Mesenchymal stem cell (in vitro differentiated cells and primary cell): ENCODE measurements at regions not wholly inside any gene's neighbourhood (a gene's known extent, or its start where the extent isn't known, plus 50 kb on each side); places are given as distances from the start of the nearest gene placed in this dataset.
A peak's percentile ranks its signal among the peaks of the same experiment; 100 is the strongest.

ENCODE experiments used
- DNase-seq: peaks from one replicate; pipeline ENCODE4 v3.0.0-alpha.2; 2013
- H2AFZ ChIP-seq: one replicate; pipeline ENCODE4 v1.6.1; 2013; ENCODE audit warnings: low read depth, mild to moderate bottlenecking, control low read depth, inconsistent platforms, low read length, moderate library complexity
- H2AK5ac ChIP-seq: 2 replicates; pipeline ENCODE4 v1.6.1; 2013; ENCODE audit warnings: low read length, moderate library complexity, mild to moderate bottlenecking, inconsistent platforms; ENCODE audit not compliant: severe bottlenecking
- H2BK120ac ChIP-seq: one replicate; pipeline ENCODE4 v1.6.1; 2013; ENCODE audit warnings: low read depth, mild to moderate bottlenecking, inconsistent platforms, low read length, moderate library complexity
- H2BK12ac ChIP-seq, 2 experiments: one replicate each; pipeline ENCODE4 v1.6.1; 2013; ENCODE audit warnings: inconsistent platforms in 2 of 2, low read length in 2 of 2, mild to moderate bottlenecking in 2 of 2, moderate library complexity in 2 of 2, control low read depth in 1 of 2
- H2BK15ac ChIP-seq: one replicate; pipeline ENCODE4 v1.6.1; 2013; ENCODE audit warnings: mild to moderate bottlenecking, low read depth, inconsistent platforms; ENCODE audit not compliant: poor library complexity, severe bottlenecking
- H2BK5ac ChIP-seq: 2 replicates; pipeline ENCODE4 v1.6.1; 2013; ENCODE audit warnings: low read depth, mild to moderate bottlenecking, low read length, control low read depth, inconsistent platforms; ENCODE audit not compliant: poor library complexity, severe bottlenecking
- H3K14ac ChIP-seq, 2 experiments: one replicate each; pipeline ENCODE4 v1.6.1; 2013; ENCODE audit warnings: inconsistent platforms in 2 of 2, low read length in 2 of 2, control low read depth in 1 of 2, mild to moderate bottlenecking in 1 of 2, moderate library complexity in 1 of 2
- H3K18ac ChIP-seq, 2 experiments: one replicate each; pipeline ENCODE4 v1.6.1; 2013; ENCODE audit warnings: inconsistent platforms in 2 of 2, low read length in 2 of 2, control low read depth in 1 of 2, low read depth in 1 of 2, mild to moderate bottlenecking in 1 of 2
- H3K23ac ChIP-seq, 2 experiments: one replicate each; pipeline ENCODE4 v1.6.1; 2013; ENCODE audit warnings: inconsistent platforms in 2 of 2, low read length in 2 of 2, mild to moderate bottlenecking in 2 of 2, moderate library complexity in 2 of 2, control low read depth in 1 of 2
- H3K27ac ChIP-seq: 2 replicates; pipeline ENCODE4 v1.5.1; 2013; ENCODE audit warnings: mild to moderate bottlenecking, moderate library complexity, low read length, control low read depth, inconsistent platforms; ENCODE audit not compliant: poor library complexity, severe bottlenecking
- H3K27me3 ChIP-seq, 2 experiments: 2 replicates each; pipeline versions ENCODE4 v1.6.1 to v1.7.0; 2013; ENCODE audit warnings: low read length in 2 of 2, mild to moderate bottlenecking in 2 of 2, moderate library complexity in 2 of 2, control low read depth in 1 of 2, inconsistent platforms in 1 of 2; ENCODE audit not compliant: control insufficient read depth in 1 of 2, insufficient read depth in 1 of 2
- H3K36me3 ChIP-seq, 2 experiments: 2 replicates each; pipeline versions ENCODE4 v1.6.1 to v1.7.0; 2013; ENCODE audit warnings: low read length in 2 of 2, control low read depth in 1 of 2, inconsistent platforms in 1 of 2, low read depth in 1 of 2, mild to moderate bottlenecking in 1 of 2; ENCODE audit not compliant: insufficient read depth in 2 of 2, control insufficient read depth in 1 of 2
- H3K4ac ChIP-seq, 2 experiments: one replicate each; pipeline ENCODE4 v1.6.1; 2013; ENCODE audit warnings: inconsistent platforms in 2 of 2, low read length in 2 of 2, mild to moderate bottlenecking in 2 of 2, moderate library complexity in 2 of 2, control low read depth in 1 of 2, low read depth in 1 of 2
- H3K4me1 ChIP-seq: 2 replicates; pipeline ENCODE4 v1.6.1; 2013; ENCODE audit warnings: low read depth, low read length, control low read depth; ENCODE audit not compliant: control insufficient read depth, insufficient read depth
- H3K4me2 ChIP-seq: 2 replicates; pipeline ENCODE4 v1.6.1; 2013; ENCODE audit warnings: low read length, mild to moderate bottlenecking, inconsistent platforms; ENCODE audit not compliant: poor library complexity, severe bottlenecking
- H3K4me3 ChIP-seq, 2 experiments: 2 replicates each; pipeline versions ENCODE4 v1.5.1 to v1.7.0; 2013; ENCODE audit warnings: low read length in 2 of 2, mild to moderate bottlenecking in 2 of 2, control low read depth in 1 of 2, low read depth in 1 of 2; ENCODE audit not compliant: insufficient read depth in 1 of 2
- H3K79me1 ChIP-seq: replicated peaks from 2 replicates; pipeline ENCODE4 v1.6.1; 2013; ENCODE audit warnings: mild to moderate bottlenecking, control low read depth, low read length, inconsistent platforms; ENCODE audit not compliant: poor library complexity, severe bottlenecking
- H3K9ac ChIP-seq: 2 replicates; pipeline ENCODE4 v1.7.0; 2013; ENCODE audit warnings: mild to moderate bottlenecking, low read length, moderate library complexity
- H3K9me3 ChIP-seq: 2 replicates; pipeline ENCODE4 v1.7.0; 2013; ENCODE audit warnings: mild to moderate bottlenecking, low read length; ENCODE audit not compliant: control insufficient read depth
- H4K8ac ChIP-seq: one replicate; pipeline ENCODE4 v1.6.1; 2013; ENCODE audit warnings: inconsistent platforms, mild to moderate bottlenecking, low read length, moderate library complexity
- H4K91ac ChIP-seq: one replicate; pipeline ENCODE4 v1.6.1; 2013; ENCODE audit warnings: mild to moderate bottlenecking, low read length, inconsistent platforms
- WGBS: methylation state at CpG from one replicate; pipeline ENCODE4 v1.1.7; 2013; ENCODE audit warnings: mixed read lengths; 5-methylcytosine and 5-hydroxymethylcytosine counted together

DNA sequence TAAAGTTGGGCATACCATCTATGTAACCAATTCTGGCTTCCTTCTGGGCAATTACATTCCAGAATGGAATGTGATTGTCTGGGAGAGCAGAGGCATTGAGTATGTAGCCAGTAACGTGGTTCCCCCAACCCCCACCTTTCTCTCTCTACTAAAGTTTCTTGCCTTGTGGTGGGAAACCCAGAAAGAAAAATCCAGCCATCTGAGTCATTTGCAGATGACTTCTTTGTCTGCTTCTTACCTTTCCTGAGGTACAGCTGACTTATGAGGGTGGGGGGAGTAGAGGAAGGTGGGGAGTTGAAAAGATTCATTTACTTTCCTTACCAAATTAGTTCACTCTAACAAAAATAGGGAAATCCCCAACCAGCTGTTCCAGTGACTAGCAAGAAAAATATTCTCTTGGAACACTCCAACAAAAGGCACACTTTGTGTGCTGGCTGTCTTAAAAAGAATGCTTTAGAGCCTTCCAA, 112.1 kb upstream of the FRMD6 start:
- no peaks in the 10 kb centered on the region for H3K79me1 ChIP-seq
- peak overlapping the region; percentile 64 for H3K9ac ChIP-seq
- H3K23ac ChIP-seq, result no peak overlapping the region
- peak overlapping the region in 1 of 2 experiments; percentile 8 for H3K4me3 ChIP-seq
- peak overlapping the region; percentile 15 for H2BK120ac ChIP-seq
- no peaks in the 10 kb centered on the region for H3K36me3 ChIP-seq
- WGBS, result no CpG with 5 or more reads among the region's 1 CpG
- H2BK15ac ChIP-seq, result no peak overlapping the region
- no peak overlapping the region for H4K91ac ChIP-seq
- peak overlapping the region; percentile 97 for H3K27ac ChIP-seq
- H2BK12ac ChIP-seq, result no peak overlapping the region
- H4K8ac ChIP-seq, result no peak overlapping the region
- peaks cover 3% of the 10 kb centered on the region for H3K4me1 ChIP-seq
- H3K9me3 ChIP-seq, result peaks cover 5% of the 10 kb centered on the region
- peak; percentile 83 for DNase-seq
- H3K4me2 ChIP-seq, result no peak overlapping the region
- H2AFZ ChIP-seq, result no peak overlapping the region
- no peak overlapping the region for H3K14ac ChIP-seq
- peak overlapping the region; percentile 92 for H2BK5ac ChIP-seq
- peak overlapping the region; percentile 1 to 8 for H3K18ac ChIP-seq
- H2AK5ac ChIP-seq, result no peak overlapping the region
- H3K4ac ChIP-seq, result peak overlapping the region in 1 of 2 experiments; percentile 67
- H3K27me3 ChIP-seq, result no peaks in the 10 kb centered on the region

DNA sequence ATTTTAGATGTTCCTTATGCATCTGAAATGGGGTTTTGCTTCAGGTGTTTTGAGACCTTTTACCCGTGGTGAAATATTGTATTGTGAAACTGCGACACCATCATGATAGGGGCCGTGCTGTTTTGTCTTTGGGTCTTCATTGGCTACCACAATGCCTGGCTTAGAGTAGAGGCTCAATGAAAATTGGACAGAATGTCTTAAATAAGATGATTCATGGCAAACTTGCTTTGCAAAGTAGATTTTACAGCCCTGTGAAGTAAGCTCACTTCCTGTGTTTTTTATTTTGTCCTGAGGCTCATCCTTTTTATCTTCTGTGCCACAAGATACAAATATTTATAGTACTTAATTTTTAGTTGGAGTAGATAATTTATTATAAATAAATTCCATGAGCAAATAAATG, 111.3 kb upstream of the FRMD6 start:
- Histone ChIP-seq H3K36me3 (no peaks in the 10 kb centered on the region), H2BK12ac (peak overlapping the region; percentile 23 to 72), H3K9me3 (peaks cover 3% of the 10 kb centered on the region), H2AFZ (no peak overlapping the region), H3K79me1 (no peaks in the 10 kb centered on the region), H4K8ac (no peak overlapping the region), H3K4ac (no peak overlapping the region), H3K4me3 (no peak overlapping the region), H2AK5ac (peak overlapping the region; percentile 69), H3K4me1 (peaks cover 1% of the 10 kb centered on the region), H3K27me3 (no peaks in the 10 kb centered on the region), H2BK5ac (peak overlapping the region; percentile 92), H4K91ac (no peak overlapping the region), H3K23ac (no peak overlapping the region), H3K18ac (peak overlapping the region; percentile 1 to 80), H2BK15ac (no peak overlapping the region), H3K27ac (peak overlapping the region; percentile 97), H3K4me2 (no peak overlapping the region), H3K14ac (no peak overlapping the region), H2BK120ac (no peak overlapping the region), H3K9ac (peak overlapping the region; percentile 64)
- DNase-seq, result peak; percentile 44
- WGBS, result 53% methylated on average over 3 of the region's 3 CpGs

DNA sequence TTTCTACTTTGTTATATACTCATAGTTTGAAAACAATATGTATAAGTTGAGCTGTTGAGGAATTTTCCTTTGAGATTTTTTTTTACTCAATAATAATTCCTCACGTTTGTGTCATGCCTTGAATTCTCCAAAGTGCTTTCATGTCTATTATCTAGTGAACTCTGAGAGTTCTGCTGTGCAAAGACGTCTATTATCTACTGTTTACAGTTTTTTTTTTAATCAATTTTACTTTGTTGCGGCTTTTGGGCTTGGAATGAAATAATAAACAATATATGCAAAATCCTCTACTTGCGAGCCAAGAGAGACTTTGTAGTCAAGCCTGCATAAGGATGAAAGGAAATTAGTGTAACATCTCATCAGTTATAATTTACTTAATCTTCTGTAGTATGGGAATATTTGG, 107.2 kb upstream of the FRMD6 start:
- Histone ChIP-seq H3K4me3 (no peak overlapping the region), H3K4ac (no peak overlapping the region), H4K8ac (no peak overlapping the region), H3K27ac (no peak overlapping the region), H3K23ac (no peak overlapping the region), H2BK15ac (no peak overlapping the region), H3K36me3 (no peaks in the 10 kb centered on the region), H3K18ac (no peak overlapping the region), H3K9ac (no peak overlapping the region), H3K4me1 (peaks cover 3% of the 10 kb centered on the region), H3K4me2 (no peak overlapping the region), H2AFZ (no peak overlapping the region), H3K79me1 (no peaks in the 10 kb centered on the region), H4K91ac (no peak overlapping the region), H2BK12ac (no peak overlapping the region), H3K27me3 (no peaks in the 10 kb centered on the region), H2BK120ac (no peak overlapping the region), H3K14ac (no peak overlapping the region), H3K9me3 (no peaks in the 10 kb centered on the region), H2BK5ac (no peak overlapping the region), H2AK5ac (no peak overlapping the region)
- no CpG with 5 or more reads among the region's 4 CpGs for WGBS
- DNase-seq, result no peak

DNA sequence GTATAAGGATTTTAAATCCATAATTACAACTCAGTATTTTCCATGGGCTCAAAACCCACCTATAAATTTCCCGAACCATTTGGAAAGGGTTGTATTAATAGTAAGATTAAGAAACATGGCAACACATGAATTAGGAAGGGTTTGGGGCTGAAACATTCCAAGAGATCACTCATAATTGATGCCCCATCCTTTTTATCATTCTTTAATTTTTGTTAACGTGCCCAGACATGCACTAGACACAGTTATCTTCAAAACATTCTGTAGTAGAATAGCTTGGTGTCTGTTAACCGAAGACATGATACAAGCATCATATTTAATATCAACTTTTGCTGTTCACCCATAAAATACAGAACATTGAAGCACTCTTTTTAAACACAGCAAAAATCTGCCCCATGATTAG, 106.8 kb upstream of the FRMD6 start:
- H3K4ac ChIP-seq, result no peak overlapping the region
- H2BK5ac ChIP-seq, result no peak overlapping the region
- DNase-seq, result no peak
- H4K91ac ChIP-seq, result no peak overlapping the region
- H2BK120ac ChIP-seq, result no peak overlapping the region
- no peak overlapping the region for H3K14ac ChIP-seq
- H3K27ac ChIP-seq, result no peak overlapping the region
- H3K18ac ChIP-seq, result no peak overlapping the region
- no peak overlapping the region for H2AK5ac ChIP-seq
- peaks cover 3% of the 10 kb centered on the region for H3K4me1 ChIP-seq
- 89% methylated on average over 2 of the region's 3 CpGs for WGBS
- H3K36me3 ChIP-seq, result no peaks in the 10 kb centered on the region
- H3K9me3 ChIP-seq, result no peaks in the 10 kb centered on the region
- H3K9ac ChIP-seq, result no peak overlapping the region
- no peaks in the 10 kb centered on the region for H3K27me3 ChIP-seq
- no peak overlapping the region for H3K4me3 ChIP-seq
- H4K8ac ChIP-seq, result no peak overlapping the region
- no peak overlapping the region for H2BK12ac ChIP-seq
- no peak overlapping the region for H2AFZ ChIP-seq
- no peak overlapping the region for H2BK15ac ChIP-seq
- H3K23ac ChIP-seq, result no peak overlapping the region
- no peak overlapping the region for H3K4me2 ChIP-seq
- no peaks in the 10 kb centered on the region for H3K79me1 ChIP-seq
